ENCODE measurements at regions not wholly inside any gene's neighbourhood (a gene's known extent, or its start where the extent isn't known, plus 50 kb on each side); places are given as distances from the start of the nearest gene placed in this dataset.

GRCh38 chr11:71201936-71202597 lies 50.3 kb downstream of the SHANK2 start:
- WGBS = 96% methylated on average over 6 of the region's 6 CpGs
- no peaks in the 10 kb centered on the region for H3K9me3 ChIP-seq (ENCODE audit: insufficient read depth, low read depth, low read length)

GRCh38 chr11:71201231-71201630 lies 51.1 kb downstream of the SHANK2 start:
- 97% methylated on average over 20 of the region's 20 CpGs for WGBS
- no peak overlapping the region for H3K4me3 ChIP-seq (ENCODE audit: low read length)
- no peak overlapping the region for H3K27ac ChIP-seq (ENCODE audit: low read depth, low read length)
- H3K4me1 ChIP-seq (ENCODE audit: insufficient read depth, low read length) = peaks cover 5% of the 10 kb centered on the region
- no peaks in the 10 kb centered on the region for H3K36me3 ChIP-seq (ENCODE audit: insufficient read depth, low read length)
- no peaks in the 10 kb centered on the region for H3K27me3 ChIP-seq (ENCODE audit: insufficient read depth, low read length)
- no peak overlapping the region for H3K9ac ChIP-seq (ENCODE audit: low read depth, low read length)
- no peaks in the 10 kb centered on the region for H3K9me3 ChIP-seq (ENCODE audit: insufficient read depth, low read depth, low read length)

More at GRCh38 chr11:71201936-71202597, 50.3 kb downstream of the SHANK2 start:
- no peak overlapping the region for H3K9ac ChIP-seq (ENCODE audit: low read depth, low read length)
- no peak overlapping the region for H3K27ac ChIP-seq (ENCODE audit: low read depth, low read length)
- H3K36me3 ChIP-seq (ENCODE audit: insufficient read depth, low read length) = no peaks in the 10 kb centered on the region
- H3K4me1 ChIP-seq (ENCODE audit: insufficient read depth, low read length) = peaks cover 8% of the 10 kb centered on the region
- H3K4me3 ChIP-seq (ENCODE audit: low read length) = no peak overlapping the region
- H3K27me3 ChIP-seq (ENCODE audit: insufficient read depth, low read length) = no peaks in the 10 kb centered on the region

- Histone ChIP-seq H3K27ac (ENCODE audit: low read depth, low read length) (no peak overlapping the region), H3K4me3 (ENCODE audit: low read length) (no peak overlapping the region), H3K9ac (ENCODE audit: low read depth, low read length) (no peak overlapping the region), H3K36me3 (ENCODE audit: insufficient read depth, low read length) (no peaks in the 10 kb centered on the region), H3K4me1 (ENCODE audit: insufficient read depth, low read length) (peaks cover under 1% of the 10 kb centered on the region; the same call in 1 of the 2 replicates), H3K9me3 (ENCODE audit: insufficient read depth, low read depth, low read length) (no peaks in the 10 kb centered on the region), H3K27me3 (ENCODE audit: insufficient read depth, low read length) (no peaks in the 10 kb centered on the region)
- 92% methylated on average over 5 of the region's 5 CpGs for WGBS
These were observed 51.6 kb downstream of the SHANK2 start for GRCh38 chr11:71200761-71201160.

- Histone ChIP-seq H3K27ac (ENCODE audit: low read depth, low read length) (no peak overlapping the region), H3K9me3 (ENCODE audit: insufficient read depth, low read depth, low read length) (no peaks in the 10 kb centered on the region), H3K4me1 (ENCODE audit: insufficient read depth, low read length) (no peaks in the 10 kb centered on the region), H3K27me3 (ENCODE audit: insufficient read depth, low read length) (no peaks in the 10 kb centered on the region), H3K9ac (ENCODE audit: low read depth, low read length) (no peak overlapping the region), H3K36me3 (ENCODE audit: insufficient read depth, low read length) (no peaks in the 10 kb centered on the region), H3K4me3 (ENCODE audit: low read length) (no peak overlapping the region)
- 95% methylated on average over 9 of the region's 9 CpGs for WGBS
These were observed 52.1 kb downstream of the SHANK2 start for GRCh38 chr11:71200172-71200716.

GRCh38 chr11:71199226-71199820 lies 53.1 kb downstream of the SHANK2 start:
- Histone ChIP-seq H3K27ac (ENCODE audit: low read depth, low read length) (no peak overlapping the region), H3K27me3 (ENCODE audit: insufficient read depth, low read length) (no peaks in the 10 kb centered on the region), H3K9me3 (ENCODE audit: insufficient read depth, low read depth, low read length) (no peaks in the 10 kb centered on the region), H3K4me1 (ENCODE audit: insufficient read depth, low read length) (no peaks in the 10 kb centered on the region), H3K9ac (ENCODE audit: low read depth, low read length) (no peak overlapping the region), H3K36me3 (ENCODE audit: insufficient read depth, low read length) (no peaks in the 10 kb centered on the region), H3K4me3 (ENCODE audit: low read length) (no peak overlapping the region)
- 91% methylated on average over 20 of the region's 20 CpGs for WGBS

GRCh38 chr11:71198823-71199165 lies 53.6 kb downstream of the SHANK2 start:
- no peaks in the 10 kb centered on the region for H3K9me3 ChIP-seq (ENCODE audit: insufficient read depth, low read depth, low read length)
- H3K36me3 ChIP-seq (ENCODE audit: insufficient read depth, low read length) = no peaks in the 10 kb centered on the region
- 94% methylated on average over 11 of the region's 11 CpGs for WGBS
- no peak overlapping the region for H3K27ac ChIP-seq (ENCODE audit: low read depth, low read length)
- no peaks in the 10 kb centered on the region for H3K4me1 ChIP-seq (ENCODE audit: insufficient read depth, low read length)
- no peak overlapping the region for H3K9ac ChIP-seq (ENCODE audit: low read depth, low read length)
- H3K4me3 ChIP-seq (ENCODE audit: low read length) = no peak overlapping the region
- no peaks in the 10 kb centered on the region for H3K27me3 ChIP-seq (ENCODE audit: insufficient read depth, low read length)

- no peaks in the 10 kb centered on the region for H3K9me3 ChIP-seq (ENCODE audit: insufficient read depth, low read depth, low read length)
- no peaks in the 10 kb centered on the region for H3K27me3 ChIP-seq (ENCODE audit: insufficient read depth, low read length)
- H3K36me3 ChIP-seq (ENCODE audit: insufficient read depth, low read length) = no peaks in the 10 kb centered on the region
- H3K9ac ChIP-seq (ENCODE audit: low read depth, low read length) = no peak overlapping the region
- no peak overlapping the region for H3K4me3 ChIP-seq (ENCODE audit: low read length)
- WGBS = 94% methylated on average over 17 of the region's 17 CpGs
- no peaks in the 10 kb centered on the region for H3K4me1 ChIP-seq (ENCODE audit: insufficient read depth, low read length)
- H3K27ac ChIP-seq (ENCODE audit: low read depth, low read length) = no peak overlapping the region
These were observed 54.1 kb downstream of the SHANK2 start for GRCh38 chr11:71198141-71198822.

- Histone ChIP-seq H3K27ac (ENCODE audit: low read depth, low read length) (no peak overlapping the region), H3K9ac (ENCODE audit: low read depth, low read length) (no peak overlapping the region), H3K4me3 (ENCODE audit: low read length) (no peak overlapping the region), H3K27me3 (ENCODE audit: insufficient read depth, low read length) (no peaks in the 10 kb centered on the region), H3K4me1 (ENCODE audit: insufficient read depth, low read length) (no peaks in the 10 kb centered on the region), H3K36me3 (ENCODE audit: insufficient read depth, low read length) (no peaks in the 10 kb centered on the region), H3K9me3 (ENCODE audit: insufficient read depth, low read depth, low read length) (no peaks in the 10 kb centered on the region)
- WGBS = 95% methylated on average over 5 of the region's 5 CpGs
These were observed 55.3 kb downstream of the SHANK2 start for GRCh38 chr11:71197096-71197495.

- H3K27me3 ChIP-seq (ENCODE audit: insufficient read depth, low read length) = no peaks in the 10 kb centered on the region
- H3K9me3 ChIP-seq (ENCODE audit: insufficient read depth, low read depth, low read length) = no peaks in the 10 kb centered on the region
- no peaks in the 10 kb centered on the region for H3K4me1 ChIP-seq (ENCODE audit: insufficient read depth, low read length)
- H3K27ac ChIP-seq (ENCODE audit: low read depth, low read length) = no peak overlapping the region
- no peak overlapping the region for H3K4me3 ChIP-seq (ENCODE audit: low read length)
- 92% methylated on average over 5 of the region's 5 CpGs for WGBS
- no peak overlapping the region for H3K9ac ChIP-seq (ENCODE audit: low read depth, low read length)
- H3K36me3 ChIP-seq (ENCODE audit: insufficient read depth, low read length) = 0 out of 2 replicates have a peak, but pooled peaks cover 4% of the 10 kb centered on the region
These were observed 57.7 kb downstream of the SHANK2 start for GRCh38 chr11:71194710-71195109.

- H3K9ac ChIP-seq (ENCODE audit: low read depth, low read length) = no peak overlapping the region
- no peak overlapping the region for H3K27ac ChIP-seq (ENCODE audit: low read depth, low read length)
- H3K27me3 ChIP-seq (ENCODE audit: insufficient read depth, low read length) = no peaks in the 10 kb centered on the region
- 94% methylated on average over 10 of the region's 10 CpGs for WGBS
- H3K4me3 ChIP-seq (ENCODE audit: low read length) = no peak overlapping the region
- no peaks in the 10 kb centered on the region for H3K4me1 ChIP-seq (ENCODE audit: insufficient read depth, low read length)
- H3K36me3 ChIP-seq (ENCODE audit: insufficient read depth, low read length) = 0 out of 2 replicates have a peak, but pooled peaks cover 4% of the 10 kb centered on the region
- H3K9me3 ChIP-seq (ENCODE audit: insufficient read depth, low read depth, low read length) = no peaks in the 10 kb centered on the region
These were observed 58.9 kb downstream of the SHANK2 start for GRCh38 chr11:71193431-71193830.

GRCh38 chr11:71192629-71193028 lies 59.7 kb downstream of the SHANK2 start:
- no peaks in the 10 kb centered on the region for H3K27me3 ChIP-seq (ENCODE audit: insufficient read depth, low read length)
- H3K9ac ChIP-seq (ENCODE audit: low read depth, low read length) = no peak overlapping the region
- no peak overlapping the region for H3K4me3 ChIP-seq (ENCODE audit: low read length)
- H3K4me1 ChIP-seq (ENCODE audit: insufficient read depth, low read length) = no peaks in the 10 kb centered on the region
- H3K36me3 ChIP-seq (ENCODE audit: insufficient read depth, low read length) = 0 out of 2 replicates have a peak, but pooled peaks cover 4% of the 10 kb centered on the region
- no peaks in the 10 kb centered on the region for H3K9me3 ChIP-seq (ENCODE audit: insufficient read depth, low read depth, low read length)
- H3K27ac ChIP-seq (ENCODE audit: low read depth, low read length) = no peak overlapping the region
- 91% methylated on average over 3 of the region's 3 CpGs for WGBS

Measured in HUES64 (cell line).